ENCODE measurements at regions not wholly inside any gene's neighbourhood (a gene's known extent, or its start where the extent isn't known, plus 50 kb on each side); places are given as distances from the start of the nearest gene placed in this dataset.

DNA sequence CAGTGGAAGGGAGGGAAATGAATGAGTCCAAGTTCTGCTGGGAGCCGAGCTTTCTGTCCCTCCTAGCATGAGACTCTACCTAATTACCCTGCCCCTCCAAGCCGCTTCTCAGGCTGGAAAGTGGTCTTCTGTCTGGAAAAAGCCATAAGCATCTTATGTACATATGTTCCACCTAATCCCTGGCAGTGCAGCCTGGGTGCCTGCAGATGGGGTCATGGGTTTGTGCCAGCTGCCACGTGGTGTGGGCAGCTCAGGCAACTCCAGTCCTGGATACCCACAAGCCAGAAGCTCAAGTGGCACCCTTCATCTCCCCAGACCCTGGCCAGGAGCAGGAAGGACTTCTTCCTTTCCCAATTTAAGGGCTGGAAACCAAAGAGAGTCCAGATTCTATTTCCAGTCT lies 253.1 kb downstream of the LY86 start:
- no peak for TF ChIP-seq GATA3 (IDR thresholded peaks at IDR 0.05; ENCODE audit: low read depth, low read length)
- TF ChIP-seq GATA2 (IDR thresholded peaks at IDR 0.05; ENCODE audit: low read depth, low read length): no peak

Measured in SH-SY5Y (cell line).